Neural cell (in vitro differentiated cells): ENCODE measurements at regions not wholly inside any gene's neighbourhood (a gene's known extent, or its start where the extent isn't known, plus 50 kb on each side); places are given as distances from the start of the nearest gene placed in this dataset.

Experiments used
- CTCF ChIP-seq: fragments of 450-650 bp; IDR thresholded peaks from 2 replicates; pipeline ENCODE4 v1.5.1; 2014; ENCODE audit warnings: antibody characterized with exemption, mild to moderate bottlenecking, moderate library complexity; ENCODE audit not compliant: poor library complexity, severe bottlenecking
- EP300 ChIP-seq: fragments of 450-650 bp; conservative IDR thresholded peaks from 2 replicates; pipeline ENCODE4 v1.6.1; 2014; ENCODE audit warnings: antibody characterized with exemption, mild to moderate bottlenecking, moderate library complexity; ENCODE audit not compliant: poor library complexity, severe bottlenecking
- EZH2 ChIP-seq: fragments of 200-600, 300-800 bp; shearing (Covaris generic), sonication (generic); IDR thresholded peaks from 2 replicates; pipeline ENCODE4 v1.6.1; 2014; ENCODE audit warnings: antibody characterized with exemption, low read length, borderline replicate concordance, mild to moderate bottlenecking; ENCODE audit not compliant: insufficient read depth, poor library complexity, severe bottlenecking
- MXI1 ChIP-seq: fragments of 450-650 bp; conservative IDR thresholded peaks from 2 replicates; pipeline ENCODE4 v1.6.1; 2014; ENCODE audit warnings: antibody characterized with exemption, mild to moderate bottlenecking; ENCODE audit not compliant: poor library complexity, severe bottlenecking
- POLR2AphosphoS5 ChIP-seq: IDR thresholded peaks from 2 replicates; pipeline ENCODE4 v1.6.1; 2012
- RAD21 ChIP-seq: fragments of 450-650 bp; conservative IDR thresholded peaks from 2 replicates; pipeline ENCODE4 v1.6.1; 2014; ENCODE audit warnings: antibody characterized with exemption, mild to moderate bottlenecking, moderate library complexity
- REST ChIP-seq: IDR thresholded peaks from 2 replicates; pipeline ENCODE4 v1.6.1; 2012; ENCODE audit warnings: borderline replicate concordance
- SMC3 ChIP-seq: fragments of 450-650 bp; conservative IDR thresholded peaks from 2 replicates; pipeline ENCODE4 v1.6.1; 2014; ENCODE audit warnings: antibody characterized with exemption, mild to moderate bottlenecking, moderate library complexity; ENCODE audit not compliant: poor library complexity
- TAF1 ChIP-seq: IDR thresholded peaks from 2 replicates; pipeline ENCODE4 v1.6.1; 2012; ENCODE audit warnings: low read depth

GRCh38 chr2:13660231-13660630 lies 943.5 kb downstream of the TRIB2 start:
- TF ChIP-seq REST (no peak), CTCF (no peak), EP300 (no peak), POLR2AphosphoS5 (no peak), MXI1 (no peak), EZH2 (no peak), TAF1 (no peak), RAD21 (no peak), SMC3 (no peak)
